GM23338 (cell line): ENCODE measurements at regions not wholly inside any gene's neighbourhood (a gene's known extent, or its start where the extent isn't known, plus 50 kb on each side); places are given as distances from the start of the nearest gene placed in this dataset.

Source experiments
- ATAC-seq: fragments of 200-7000 bp; cut with Tn5 transposase; 3 replicates; pipeline ENCODE4 v1.9.1; 2020
- DNase-seq: peaks from one replicate; pipeline ENCODE4 v3.0.0-alpha.2; 2015; ENCODE audit warnings: low spot score
- H2AFZ ChIP-seq: fragments of 200-600 bp; sonication (generic); 2 replicates; pipeline ENCODE4 v1.8.0; 2016; ENCODE audit warnings: antibody characterized with exemption, mild to moderate bottlenecking, moderate library complexity
- H3F3A ChIP-seq: fragments of 200-600 bp; sonication (generic); replicated peaks from 2 replicates; pipeline ENCODE4 v1.8.0; 2017; ENCODE audit warnings: antibody characterized with exemption, mixed run types, low read depth
- H3K27ac ChIP-seq: fragments of 200-600 bp; sonication (generic); 2 replicates; pipeline ENCODE4 v1.6.1; 2016; ENCODE audit warnings: low read depth
- H3K27me3 ChIP-seq: fragments of 200-600 bp; sonication (generic); 2 replicates; pipeline ENCODE4 v1.8.0; 2016; ENCODE audit warnings: mild to moderate bottlenecking, mixed run types, moderate library complexity; ENCODE audit not compliant: insufficient read depth
- H3K36me3 ChIP-seq: fragments of 200-600 bp; sonication (generic); 2 replicates; pipeline ENCODE4 v1.8.0; 2016; ENCODE audit warnings: mild to moderate bottlenecking; ENCODE audit not compliant: insufficient read depth
- H3K4me1 ChIP-seq: fragments of 200-600 bp; sonication (generic); 2 replicates; pipeline ENCODE4 v1.8.0; 2016; ENCODE audit warnings: mild to moderate bottlenecking, moderate library complexity; ENCODE audit not compliant: insufficient read depth
- H3K4me2 ChIP-seq: fragments of 200-600 bp; sonication (generic); 2 replicates; pipeline ENCODE4 v1.7.1; 2017; ENCODE audit warnings: mixed run types
- H3K4me3 ChIP-seq: fragments of 200-600 bp; sonication (generic); 2 replicates; pipeline ENCODE4 v1.6.1; 2016; ENCODE audit warnings: mixed run types
- H3K79me2 ChIP-seq: fragments of 200-600 bp; sonication (generic); replicated peaks from 2 replicates; pipeline ENCODE4 v1.8.0; 2017; ENCODE audit warnings: mild to moderate bottlenecking; ENCODE audit not compliant: insufficient read depth
- H3K9me2 ChIP-seq: fragments of 200-600 bp; sonication (generic); 2 replicates; pipeline ENCODE4 v1.8.0; 2017; ENCODE audit not compliant: insufficient read depth
- H4K20me1 ChIP-seq: fragments of 200-600 bp; sonication (generic); replicated peaks from 2 replicates; pipeline ENCODE4 v1.8.0; 2017; ENCODE audit warnings: mild to moderate bottlenecking; ENCODE audit not compliant: insufficient read depth
- H3K27ac Mint-ChIP-seq: 2 replicates; pipeline ENCODE4 v1.8.0; 2020; ENCODE audit warnings: inconsistent platforms, mild to moderate bottlenecking, moderate library complexity, mixed read lengths
- H3K27me3 Mint-ChIP-seq: 3 replicates; pipeline ENCODE4 v1.8.0; 2022; ENCODE audit warnings: low read depth, mild to moderate bottlenecking, moderate library complexity, mixed read lengths, inconsistent platforms; ENCODE audit not compliant: insufficient read depth, poor library complexity
- H3K36me3 Mint-ChIP-seq: 3 replicates; pipeline ENCODE4 v1.8.0; 2021; ENCODE audit warnings: low read depth, mild to moderate bottlenecking, inconsistent platforms, moderate library complexity, mixed read lengths
- H3K4me1 Mint-ChIP-seq: 3 replicates; pipeline ENCODE4 v1.8.0; 2020; ENCODE audit warnings: mild to moderate bottlenecking, inconsistent platforms, mixed read lengths
- H3K4me3 Mint-ChIP-seq: 3 replicates; pipeline ENCODE4 v1.8.0; 2021; ENCODE audit warnings: moderate library complexity, mild to moderate bottlenecking, inconsistent platforms, mixed read lengths
- H3K9me3 Mint-ChIP-seq: 3 replicates; pipeline ENCODE4 v1.8.0; 2020; ENCODE audit warnings: moderate library complexity, mild to moderate bottlenecking, inconsistent platforms, mixed read lengths
- CREB1 ChIP-seq: fragments of 250-450 bp; sonication (Bioruptor Pico); IDR thresholded peaks from 2 replicates; pipeline ENCODE4 v1.5.0; 2020; ENCODE audit warnings: low read depth, mild to moderate bottlenecking, moderate library complexity
- EZH2 ChIP-seq: fragments of 200-600 bp; sonication (generic); IDR thresholded peaks from one replicate; pipeline ENCODE4 v1.8.0; 2017; ENCODE audit warnings: antibody characterized with exemption, mild to moderate bottlenecking, low read depth; ENCODE audit not compliant: unreplicated experiment
- JUNB ChIP-seq: IDR thresholded peaks from one replicate; pipeline ENCODE4 v1.6.1; 2016; ENCODE audit warnings: antibody characterized with exemption; ENCODE audit not compliant: unreplicated experiment
- REST ChIP-seq: IDR thresholded peaks from one replicate; pipeline ENCODE4 v1.6.1; 2018; ENCODE audit warnings: antibody characterized with exemption; ENCODE audit not compliant: unreplicated experiment
- STAT1 ChIP-seq: IDR thresholded peaks from one replicate; pipeline ENCODE4 v1.6.1; 2016; ENCODE audit warnings: antibody characterized with exemption; ENCODE audit not compliant: unreplicated experiment
- ZNF114 ChIP-seq: fragments of 250-450 bp; sonication (Bioruptor Pico); IDR thresholded peaks from 2 replicates; pipeline ENCODE4 v1.5.0; 2020; ENCODE audit warnings: mild to moderate bottlenecking, moderate library complexity
- ZNF462 ChIP-seq: fragments of 250-450 bp; sonication (Bioruptor Pico); IDR thresholded peaks from 2 replicates; pipeline ENCODE4 v1.5.0; 2020; ENCODE audit warnings: mild to moderate bottlenecking, moderate library complexity
- TF ChIP-seq, protein P1 (sequence below): IDR thresholded peaks from 2 replicates; pipeline ENCODE4 v1.6.1; 2016; ENCODE audit warnings: antibody characterized with exemption

DNA sequence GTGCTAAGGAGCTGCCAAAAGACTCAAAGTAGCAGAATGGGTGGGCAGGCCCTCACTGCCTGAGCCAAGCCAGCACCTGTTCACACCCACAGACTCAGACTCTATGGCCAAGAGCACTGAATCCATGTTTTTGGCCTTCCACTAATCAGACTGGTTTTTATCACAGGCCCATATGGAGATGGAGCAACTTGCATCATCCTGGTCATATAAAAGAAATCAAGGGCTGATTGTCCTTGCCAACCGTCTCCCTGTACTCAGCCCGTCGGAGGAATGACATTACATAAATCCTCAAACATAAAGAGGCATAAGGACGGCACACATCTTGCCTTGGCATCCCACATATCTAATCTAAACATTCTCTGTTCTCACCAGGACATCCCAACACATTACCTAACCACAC lies 66.7 kb downstream of the MARCHF4 start:
- H3K27ac ChIP-seq = no peak overlapping the region
- H3K9me2 ChIP-seq = no peaks in the 10 kb centered on the region
- H3F3A ChIP-seq = no peaks in the 10 kb centered on the region
- no peaks in the 10 kb centered on the region for H3K36me3 ChIP-seq
- Mint-ChIP-seq H3K9me3 (no peaks in the 10 kb centered on the region), H3K4me1 (peaks cover 21% of the 10 kb centered on the region), H3K27me3 (no peaks in the 10 kb centered on the region), H3K4me3 (no peak overlapping the region), H3K27ac (no peak overlapping the region), H3K36me3 (no peaks in the 10 kb centered on the region)
- H3K4me3 ChIP-seq = no peak overlapping the region
- no peak for TF ChIP-seq STAT1
- TF ChIP-seq ZNF114 = no peak
- TF ChIP-seq JUNB = no peak
- no peak for TF ChIP-seq EZH2
- no peak for TF ChIP-seq ZNF462 (CRISPR knock-in tag)
- TF ChIP-seq, protein P1, sequence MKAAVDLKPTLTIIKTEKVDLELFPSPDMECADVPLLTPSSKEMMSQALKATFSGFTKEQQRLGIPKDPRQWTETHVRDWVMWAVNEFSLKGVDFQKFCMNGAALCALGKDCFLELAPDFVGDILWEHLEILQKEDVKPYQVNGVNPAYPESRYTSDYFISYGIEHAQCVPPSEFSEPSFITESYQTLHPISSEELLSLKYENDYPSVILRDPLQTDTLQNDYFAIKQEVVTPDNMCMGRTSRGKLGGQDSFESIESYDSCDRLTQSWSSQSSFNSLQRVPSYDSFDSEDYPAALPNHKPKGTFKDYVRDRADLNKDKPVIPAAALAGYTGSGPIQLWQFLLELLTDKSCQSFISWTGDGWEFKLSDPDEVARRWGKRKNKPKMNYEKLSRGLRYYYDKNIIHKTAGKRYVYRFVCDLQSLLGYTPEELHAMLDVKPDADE = no peak
- TF ChIP-seq CREB1 (CRISPR knock-in tag) = no peak
- no peak for TF ChIP-seq REST
- H3K27me3 ChIP-seq = no peaks in the 10 kb centered on the region
- ATAC-seq (no peak), DNase-seq (no peak)
- no peaks in the 10 kb centered on the region for H4K20me1 ChIP-seq
- peaks cover 14% of the 10 kb centered on the region for H3K4me1 ChIP-seq
- H3K4me2 ChIP-seq = no peak overlapping the region
- no peak overlapping the region for H2AFZ ChIP-seq
- no peaks in the 10 kb centered on the region for H3K79me2 ChIP-seq
